GM08714 (cell line): ENCODE measurements at regions not wholly inside any gene's neighbourhood (a gene's known extent, or its start where the extent isn't known, plus 50 kb on each side); places are given as distances from the start of the nearest gene placed in this dataset.
"Not testable (repeated sequence)": the region's sequence is repeated elsewhere in the genome, so short reads cannot be mapped to it uniquely, and the experiment has no call there.

Experiments
- H3K4me3 ChIP-seq: fragments of 200-500 bp; sonication (Bioruptor generic); 2 replicates; pipeline ENCODE4 v1.5.1; 2014; ENCODE audit warnings: mild to moderate bottlenecking, low read length, inconsistent platforms
- ZNF274 ChIP-seq: IDR thresholded peaks from 2 replicates; pipeline ENCODE4 v1.6.1; 2012; ENCODE audit warnings: mild to moderate bottlenecking, low read depth, low read length

GRCh38 chr15:95170561-95171380, 939.4 kb downstream of the MCTP2 start:
- no peak overlapping the region for H3K4me3 ChIP-seq

GRCh38 chr15:95171564-95171963, 940.2 kb downstream of the MCTP2 start:
- no peak for TF ChIP-seq ZNF274
- H3K4me3 ChIP-seq: no peak overlapping the region

More at GRCh38 chr15:95170561-95171380, 939.4 kb downstream of the MCTP2 start:
- no peak for TF ChIP-seq ZNF274

- TF ChIP-seq ZNF274: no peak
- no peak overlapping the region for H3K4me3 ChIP-seq
Observed at GRCh38 chr15:95174301-95175259, 943.2 kb downstream of the MCTP2 start.

- H3K4me3 ChIP-seq: no peak overlapping the region
- TF ChIP-seq ZNF274: no peak
Observed at GRCh38 chr15:95175914-95176658, 944.7 kb downstream of the MCTP2 start.

GRCh38 chr15:95176794-95177577, 945.6 kb downstream of the MCTP2 start:
- no peak overlapping the region for H3K4me3 ChIP-seq
- no peak for TF ChIP-seq ZNF274

- no peak overlapping the region for H3K4me3 ChIP-seq
- no peak for TF ChIP-seq ZNF274
Observed at GRCh38 chr15:95180530-95180929, 949.2 kb downstream of the MCTP2 start.

- no peak for TF ChIP-seq ZNF274
- H3K4me3 ChIP-seq: no peak overlapping the region
Observed at GRCh38 chr15:95182091-95182490, 950.7 kb downstream of the MCTP2 start.

GRCh38 chr15:95192923-95193322, 961.6 kb downstream of the MCTP2 start:
- no peak overlapping the region for H3K4me3 ChIP-seq
- TF ChIP-seq ZNF274: no peak

GRCh38 chr15:95194746-95195145, 963.4 kb downstream of the MCTP2 start:
- TF ChIP-seq ZNF274: no peak
- H3K4me3 ChIP-seq: no peak overlapping the region

GRCh38 chr15:95196176-95196915, 965.0 kb downstream of the MCTP2 start:
- H3K4me3 ChIP-seq: no peak overlapping the region
- no peak for TF ChIP-seq ZNF274

GRCh38 chr15:95202569-95203349, 971.4 kb downstream of the MCTP2 start:
- no peak overlapping the region for H3K4me3 ChIP-seq
- TF ChIP-seq ZNF274: no peak

GRCh38 chr15:95205077-95205476, 973.7 kb downstream of the MCTP2 start:
- TF ChIP-seq ZNF274: no peak
- H3K4me3 ChIP-seq: no peak overlapping the region

- H3K4me3 ChIP-seq: not testable (repeated sequence)
Observed at GRCh38 chr15:95205830-95206229, 974.5 kb downstream of the MCTP2 start.
